ENCODE measurements at regions not wholly inside any gene's neighbourhood (a gene's known extent, or its start where the extent isn't known, plus 50 kb on each side); places are given as distances from the start of the nearest gene placed in this dataset.

DNA sequence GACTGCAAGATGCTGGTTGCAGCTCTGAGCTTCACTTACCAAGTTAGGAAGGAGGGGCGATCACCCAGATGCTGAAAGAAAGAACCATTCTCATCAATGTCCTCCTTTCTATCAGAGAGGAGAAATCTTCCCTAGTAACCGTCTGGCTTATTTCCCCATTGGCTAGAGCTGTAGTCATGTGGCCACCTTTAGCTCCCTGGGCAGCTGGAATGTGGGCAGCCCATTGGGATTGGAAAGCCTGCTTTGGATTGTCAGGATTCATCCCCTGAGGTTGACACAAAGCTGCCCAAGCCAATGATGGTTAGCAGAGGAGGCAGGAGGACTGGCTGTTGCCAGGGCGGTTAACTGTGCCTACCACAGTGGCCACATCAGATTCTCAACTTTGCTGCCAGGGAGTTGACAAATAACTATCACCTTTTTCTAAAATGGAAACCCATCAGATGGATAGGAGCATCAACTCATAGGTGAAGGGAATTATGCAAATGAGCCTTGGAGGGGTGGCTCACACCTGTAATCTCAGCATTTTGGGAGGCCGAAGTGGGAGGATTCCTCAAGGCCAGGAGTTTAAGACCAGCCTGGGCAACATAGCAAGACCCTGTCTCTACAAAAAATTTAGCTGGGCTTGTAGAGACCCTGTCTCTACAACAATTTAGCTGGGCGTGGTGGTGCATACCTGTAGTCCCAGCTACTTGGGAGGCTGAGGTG lies 206.4 kb upstream of the GALNT17 start:
- H3K4me3 Mint-ChIP-seq, result no peak overlapping the region
- H3K9me3 Mint-ChIP-seq, result peaks cover 9% of the 10 kb centered on the region
- H3K36me3 Mint-ChIP-seq (ENCODE audit: low read depth), result no peaks in the 10 kb centered on the region
- H3K27me3 Mint-ChIP-seq, result no peaks in the 10 kb centered on the region
- no peak for DNase-seq
- H3K4me1 Mint-ChIP-seq, result no peaks in the 10 kb centered on the region
- H3K27ac Mint-ChIP-seq, result no peak overlapping the region
- ChIA-PET POLR2A (no interaction called here), CTCF (no interaction called here)

- POLR2A ChIA-PET, result no interaction called here
- Mint-ChIP-seq H3K4me3 (no peak overlapping the region), H3K27ac (no peak overlapping the region), H3K4me1 (no peaks in the 10 kb centered on the region), H3K9me3 (peaks cover 9% of the 10 kb centered on the region), H3K36me3 (ENCODE audit: low read depth) (no peaks in the 10 kb centered on the region), H3K27me3 (no peaks in the 10 kb centered on the region)
- CTCF ChIA-PET, result no interaction called here
- no peak for DNase-seq
Observed at GRCh38 chr7:70926666-70927065, 205.3 kb upstream of the GALNT17 start.

DNA sequence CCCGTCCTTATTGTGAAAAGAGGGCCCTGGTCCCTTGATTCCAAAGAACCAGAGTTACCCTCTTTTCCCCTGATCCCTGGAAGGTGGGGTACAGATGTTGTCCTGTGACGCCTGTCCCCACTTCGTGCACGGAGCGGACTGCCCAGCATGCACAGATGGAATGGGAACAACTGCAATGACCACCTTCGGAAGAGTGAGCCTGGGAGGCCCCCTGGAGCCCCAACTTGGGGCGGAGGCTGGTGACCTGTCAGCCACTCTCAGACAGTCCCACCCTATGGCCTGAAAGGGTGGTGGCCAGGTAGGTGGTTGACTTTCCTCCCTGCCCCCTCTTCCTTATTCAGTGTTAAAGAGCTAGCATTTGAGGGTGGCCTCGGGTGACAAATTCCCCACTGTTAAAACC lies 196.6 kb upstream of the GALNT17 start:
- POLR2A ChIA-PET, result no interaction called here
- DNase-seq, result no peak
- Mint-ChIP-seq H3K4me1 (no peaks in the 10 kb centered on the region), H3K36me3 (ENCODE audit: low read depth) (no peaks in the 10 kb centered on the region), H3K27me3 (no peaks in the 10 kb centered on the region), H3K9me3 (peaks cover 10% of the 10 kb centered on the region), H3K27ac (no peak overlapping the region), H3K4me3 (no peak overlapping the region)
- CTCF ChIA-PET, result no interaction called here

DNA sequence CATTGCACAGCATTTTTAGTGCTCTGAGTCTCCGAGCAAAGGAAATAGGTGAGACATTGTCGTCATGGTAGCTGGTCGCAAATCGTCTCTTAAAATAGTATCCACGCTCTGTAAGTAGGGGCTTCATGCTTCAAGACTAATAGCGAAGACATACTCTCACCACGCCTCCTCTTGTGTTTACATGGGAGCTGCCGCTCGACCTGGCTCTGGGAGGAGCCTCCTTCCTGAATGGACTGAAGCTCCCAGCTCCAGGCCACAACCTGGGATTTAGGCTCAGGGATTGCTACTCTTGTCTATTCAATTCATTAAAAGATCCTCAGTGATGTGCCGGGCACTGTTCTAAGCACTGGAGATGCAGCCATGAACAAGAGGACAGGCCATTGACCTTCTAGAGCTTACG lies 196.1 kb upstream of the GALNT17 start:
- no peaks in the 10 kb centered on the region for H3K27me3 Mint-ChIP-seq

DNA sequence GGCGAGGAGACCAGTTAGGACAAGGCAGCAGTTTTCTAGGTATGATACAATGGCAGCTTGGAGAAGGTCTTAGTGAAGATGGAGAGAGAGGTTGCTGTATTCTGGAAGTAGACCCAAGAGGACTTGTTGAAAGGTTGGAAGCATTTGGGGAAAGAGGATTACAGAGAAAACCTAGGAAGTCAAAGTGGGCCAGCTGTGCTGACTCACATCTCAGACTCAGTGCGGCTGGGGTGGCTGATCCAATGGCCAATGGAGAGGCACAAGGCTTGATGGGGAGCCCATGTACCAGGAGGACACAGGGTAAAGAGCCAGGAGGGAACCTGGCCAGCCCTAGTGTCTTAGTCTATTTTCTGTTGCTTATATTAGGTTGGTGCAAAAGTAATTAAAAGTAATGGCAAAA lies 194.5 kb upstream of the GALNT17 start:
- ChIA-PET POLR2A (no interaction called here), CTCF (no interaction called here)
- no peak for DNase-seq
- Mint-ChIP-seq H3K4me3 (no peak overlapping the region), H3K36me3 (ENCODE audit: low read depth) (no peaks in the 10 kb centered on the region), H3K9me3 (peaks cover 11% of the 10 kb centered on the region), H3K4me1 (no peaks in the 10 kb centered on the region), H3K27ac (no peak overlapping the region), H3K27me3 (no peaks in the 10 kb centered on the region)

More for the DNA sequence above, 196.1 kb upstream of the GALNT17 start:
- H3K9me3 Mint-ChIP-seq, result peaks cover 11% of the 10 kb centered on the region
- ChIA-PET POLR2A (no interaction called here), CTCF (no interaction called here)
- H3K4me1 Mint-ChIP-seq, result no peaks in the 10 kb centered on the region
- H3K36me3 Mint-ChIP-seq (ENCODE audit: low read depth), result no peaks in the 10 kb centered on the region
- no peak overlapping the region for H3K4me3 Mint-ChIP-seq
- H3K27ac Mint-ChIP-seq, result no peak overlapping the region
- DNase-seq, result no peak

GRCh38 chr7:70940597-70940996 lies 191.3 kb upstream of the GALNT17 start:
- Mint-ChIP-seq H3K9me3 (peaks cover 17% of the 10 kb centered on the region), H3K36me3 (ENCODE audit: low read depth) (no peaks in the 10 kb centered on the region), H3K27ac (no peak overlapping the region), H3K4me3 (no peak overlapping the region), H3K4me1 (no peaks in the 10 kb centered on the region), H3K27me3 (no peaks in the 10 kb centered on the region)
- POLR2A ChIA-PET, result interaction anchor here (0.7 kb wide), 1 partner anchor 1865 kb away, joined by 3 read pairs; no protein-coding TSS in a partner anchor
- DNase-seq, result no peak
- CTCF ChIA-PET, result no interaction called here

DNA sequence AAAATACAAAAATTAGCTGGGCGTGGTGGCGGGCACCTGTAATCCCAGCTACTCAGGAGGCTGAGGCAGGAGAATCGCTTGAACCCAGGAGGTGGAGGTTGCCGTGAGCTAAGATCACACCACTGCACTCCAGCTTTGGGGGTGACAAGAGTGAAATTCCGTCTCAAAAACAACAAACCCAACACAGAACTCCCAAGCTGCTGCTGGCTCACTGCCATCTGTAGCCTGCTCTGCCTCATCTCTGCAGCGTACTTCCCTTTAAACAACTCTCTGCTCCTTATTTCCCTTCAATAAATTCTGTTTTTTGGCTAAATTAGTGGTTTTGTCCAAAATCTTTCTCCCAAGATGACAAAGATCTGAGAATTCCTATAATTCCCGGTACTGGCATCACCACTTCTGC lies 189.2 kb upstream of the GALNT17 start:
- Mint-ChIP-seq H3K4me1 (no peaks in the 10 kb centered on the region), H3K9me3 (peaks cover 14% of the 10 kb centered on the region), H3K27ac (no peak overlapping the region), H3K36me3 (ENCODE audit: low read depth) (no peaks in the 10 kb centered on the region), H3K4me3 (no peak overlapping the region), H3K27me3 (no peaks in the 10 kb centered on the region)
- ChIA-PET POLR2A (no interaction called here), CTCF (no interaction called here)
- no peak for DNase-seq

- ChIA-PET POLR2A (no interaction called here), CTCF (interaction anchor here (1.1 kb wide), 1 partner anchor 29 kb away, joined by 3 read pairs; no protein-coding TSS in a partner anchor)
- Mint-ChIP-seq H3K4me1 (no peaks in the 10 kb centered on the region), H3K4me3 (no peak overlapping the region), H3K27ac (no peak overlapping the region), H3K36me3 (ENCODE audit: low read depth) (no peaks in the 10 kb centered on the region), H3K27me3 (no peaks in the 10 kb centered on the region), H3K9me3 (peaks cover 15% of the 10 kb centered on the region)
- DNase-seq, result no peak
Observed at GRCh38 chr7:70944516-70944915, 187.4 kb upstream of the GALNT17 start.

- no peak for DNase-seq
- no peak overlapping the region for H3K27ac Mint-ChIP-seq
- no peaks in the 10 kb centered on the region for H3K36me3 Mint-ChIP-seq (ENCODE audit: low read depth)
- CTCF ChIA-PET, result no interaction called here
- H3K4me3 Mint-ChIP-seq, result no peak overlapping the region
- peaks cover 22% of the 10 kb centered on the region for H3K9me3 Mint-ChIP-seq
- no peaks in the 10 kb centered on the region for H3K4me1 Mint-ChIP-seq
- POLR2A ChIA-PET, result no interaction called here
- H3K27me3 Mint-ChIP-seq, result no peaks in the 10 kb centered on the region
Observed at GRCh38 chr7:70947181-70947580, 184.8 kb upstream of the GALNT17 start.

GRCh38 chr7:70949862-70950261 lies 182.1 kb upstream of the GALNT17 start:
- Mint-ChIP-seq H3K9me3 (peaks cover 16% of the 10 kb centered on the region), H3K4me1 (no peaks in the 10 kb centered on the region), H3K27me3 (no peaks in the 10 kb centered on the region), H3K4me3 (no peak overlapping the region), H3K36me3 (ENCODE audit: low read depth) (no peaks in the 10 kb centered on the region), H3K27ac (no peak overlapping the region)
- no peak for DNase-seq
- POLR2A ChIA-PET, result no interaction called here
- CTCF ChIA-PET, result no interaction called here

GRCh38 chr7:70951271-70951962 lies 180.5 kb upstream of the GALNT17 start:
- peaks cover 12% of the 10 kb centered on the region for H3K9me3 Mint-ChIP-seq
- no peak for DNase-seq
- no peaks in the 10 kb centered on the region for H3K4me1 Mint-ChIP-seq
- H3K27me3 Mint-ChIP-seq, result no peaks in the 10 kb centered on the region
- POLR2A ChIA-PET, result no interaction called here
- H3K36me3 Mint-ChIP-seq (ENCODE audit: low read depth), result no peaks in the 10 kb centered on the region
- CTCF ChIA-PET, result no interaction called here
- H3K27ac Mint-ChIP-seq, result no peak overlapping the region
- no peak overlapping the region for H3K4me3 Mint-ChIP-seq

DNA sequence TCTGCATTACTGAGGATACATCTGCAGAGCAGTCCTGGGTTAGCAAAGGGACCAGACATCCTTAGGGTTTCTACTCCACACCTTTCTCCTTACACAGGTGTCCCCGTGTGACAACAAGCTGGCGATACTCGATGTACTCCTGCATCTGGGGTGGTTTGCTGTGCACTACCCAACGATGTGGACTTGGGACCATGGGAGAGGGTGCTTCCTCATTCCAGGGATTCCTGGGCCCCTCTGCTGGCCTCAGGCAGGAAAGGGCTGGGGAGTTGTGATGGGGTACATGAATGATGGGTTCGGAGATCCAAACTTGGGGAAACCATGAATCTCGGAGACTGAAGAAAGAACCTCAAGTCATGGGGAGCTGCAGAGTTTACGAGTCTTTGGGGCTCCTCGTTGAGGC lies 179.6 kb upstream of the GALNT17 start:
- H3K9me3 Mint-ChIP-seq, result peaks cover 12% of the 10 kb centered on the region
- H3K4me1 Mint-ChIP-seq, result no peaks in the 10 kb centered on the region
- ChIA-PET POLR2A (no interaction called here), CTCF (no interaction called here)
- no peak for DNase-seq
- no peaks in the 10 kb centered on the region for H3K27me3 Mint-ChIP-seq
- H3K4me3 Mint-ChIP-seq, result no peak overlapping the region
- H3K27ac Mint-ChIP-seq, result no peak overlapping the region
- no peaks in the 10 kb centered on the region for H3K36me3 Mint-ChIP-seq (ENCODE audit: low read depth)

- peaks cover 12% of the 10 kb centered on the region for H3K9me3 Mint-ChIP-seq
- no peak overlapping the region for H3K27ac Mint-ChIP-seq
- POLR2A ChIA-PET, result no interaction called here
- no peaks in the 10 kb centered on the region for H3K4me1 Mint-ChIP-seq
- no peak for DNase-seq
- H3K36me3 Mint-ChIP-seq (ENCODE audit: low read depth), result no peaks in the 10 kb centered on the region
- H3K27me3 Mint-ChIP-seq, result no peaks in the 10 kb centered on the region
- H3K4me3 Mint-ChIP-seq, result no peak overlapping the region
- CTCF ChIA-PET, result no interaction called here
Observed at GRCh38 chr7:70953331-70953741, 178.6 kb upstream of the GALNT17 start.

GRCh38 chr7:70953796-70954195 lies 178.1 kb upstream of the GALNT17 start:
- Mint-ChIP-seq H3K36me3 (ENCODE audit: low read depth) (no peaks in the 10 kb centered on the region), H3K9me3 (peaks cover 9% of the 10 kb centered on the region), H3K4me1 (no peaks in the 10 kb centered on the region), H3K4me3 (no peak overlapping the region), H3K27ac (no peak overlapping the region), H3K27me3 (no peaks in the 10 kb centered on the region)
- ChIA-PET CTCF (no interaction called here), POLR2A (no interaction called here)
- DNase-seq, result no peak
